ENCODE measurements at regions not wholly inside any gene's neighbourhood (a gene's known extent, or its start where the extent isn't known, plus 50 kb on each side); places are given as distances from the start of the nearest gene placed in this dataset.

DNA sequence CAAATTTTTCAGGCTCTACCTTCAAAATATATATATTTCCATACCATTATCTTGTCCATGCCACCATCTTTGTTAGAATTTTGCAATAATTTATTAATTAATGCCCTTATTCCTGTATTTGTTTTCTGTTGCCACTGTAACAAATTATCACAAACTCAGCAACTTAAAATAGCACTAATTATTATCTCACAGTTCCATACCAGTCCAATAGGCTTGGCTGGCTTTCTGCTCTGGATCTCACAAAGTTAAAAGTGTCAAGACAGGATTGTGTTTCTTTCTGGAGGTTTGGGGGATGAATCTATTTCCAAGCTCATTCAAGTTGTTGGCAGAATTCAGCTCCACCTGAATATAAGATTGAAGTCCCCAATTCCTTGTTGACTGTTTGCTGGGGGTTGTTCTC, 58.6 kb upstream of the SLC38A4 start:
- no peak overlapping the region for H3K4me3 ChIP-seq (ENCODE audit: low read depth, low read length)
- H3K27me3 ChIP-seq (ENCODE audit: control insufficient read depth, insufficient read depth, low read length): no peaks in the 10 kb centered on the region
- no peak overlapping the region for H3K27ac ChIP-seq (ENCODE audit: low read depth, low read length)
- ChIA-PET CTCF (no interaction called here), POLR2A (no interaction called here)
- no peak for DNase-seq (ENCODE audit: low read depth, low spot score)
- TF ChIP-seq, protein P1, sequence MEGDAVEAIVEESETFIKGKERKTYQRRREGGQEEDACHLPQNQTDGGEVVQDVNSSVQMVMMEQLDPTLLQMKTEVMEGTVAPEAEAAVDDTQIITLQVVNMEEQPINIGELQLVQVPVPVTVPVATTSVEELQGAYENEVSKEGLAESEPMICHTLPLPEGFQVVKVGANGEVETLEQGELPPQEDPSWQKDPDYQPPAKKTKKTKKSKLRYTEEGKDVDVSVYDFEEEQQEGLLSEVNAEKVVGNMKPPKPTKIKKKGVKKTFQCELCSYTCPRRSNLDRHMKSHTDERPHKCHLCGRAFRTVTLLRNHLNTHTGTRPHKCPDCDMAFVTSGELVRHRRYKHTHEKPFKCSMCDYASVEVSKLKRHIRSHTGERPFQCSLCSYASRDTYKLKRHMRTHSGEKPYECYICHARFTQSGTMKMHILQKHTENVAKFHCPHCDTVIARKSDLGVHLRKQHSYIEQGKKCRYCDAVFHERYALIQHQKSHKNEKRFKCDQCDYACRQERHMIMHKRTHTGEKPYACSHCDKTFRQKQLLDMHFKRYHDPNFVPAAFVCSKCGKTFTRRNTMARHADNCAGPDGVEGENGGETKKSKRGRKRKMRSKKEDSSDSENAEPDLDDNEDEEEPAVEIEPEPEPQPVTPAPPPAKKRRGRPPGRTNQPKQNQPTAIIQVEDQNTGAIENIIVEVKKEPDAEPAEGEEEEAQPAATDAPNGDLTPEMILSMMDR (IDR thresholded peaks at IDR 0.05; ENCODE audit: low read depth, low read length): no peak
- no peaks in the 10 kb centered on the region for H3K9me3 ChIP-seq (ENCODE audit: control insufficient read depth, insufficient read depth, low read length)

DNA sequence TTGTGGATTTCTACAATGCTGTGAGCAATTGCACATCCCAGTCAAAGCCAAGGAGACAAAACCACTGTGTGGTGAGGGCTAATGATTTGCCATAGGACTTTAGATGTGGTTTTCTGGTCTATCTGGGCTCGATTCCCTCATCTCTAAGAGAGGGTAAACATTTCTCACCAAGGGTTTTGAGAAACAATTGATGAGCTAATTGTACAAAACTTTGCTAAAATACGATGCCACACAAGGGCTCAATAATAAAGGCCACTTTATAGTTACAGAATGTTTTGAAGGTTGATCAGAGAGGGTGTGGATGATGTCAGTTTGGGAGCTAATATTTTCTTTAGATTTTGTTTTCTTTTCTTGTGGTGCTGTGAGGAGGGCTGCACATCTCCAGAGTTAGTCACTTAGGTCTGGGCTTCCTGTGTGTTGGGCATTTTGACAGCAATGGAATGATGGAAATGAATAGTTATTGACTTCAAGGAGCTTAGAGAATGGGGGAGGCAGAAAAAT, 60.8 kb upstream of the SLC38A4 start:
- H3K4me3 ChIP-seq (ENCODE audit: low read depth, low read length): no peak overlapping the region
- H3K27me3 ChIP-seq (ENCODE audit: control insufficient read depth, insufficient read depth, low read length): no peaks in the 10 kb centered on the region
- TF ChIP-seq, protein P1 (IDR thresholded peaks at IDR 0.05; ENCODE audit: low read depth, low read length): no peak
- no peak overlapping the region for H3K27ac ChIP-seq (ENCODE audit: low read depth, low read length)
- no peaks in the 10 kb centered on the region for H3K9me3 ChIP-seq (ENCODE audit: control insufficient read depth, insufficient read depth, low read length)
- ChIA-PET POLR2A (no interaction called here), CTCF (interaction anchor here (1.0 to 1.4 kb wide), 3 partner anchors 8 to 17 kb away, joined by 3 to 4 read pairs (median 4); no protein-coding TSS in a partner anchor)
- no peak for DNase-seq (ENCODE audit: low read depth, low spot score)

DNA sequence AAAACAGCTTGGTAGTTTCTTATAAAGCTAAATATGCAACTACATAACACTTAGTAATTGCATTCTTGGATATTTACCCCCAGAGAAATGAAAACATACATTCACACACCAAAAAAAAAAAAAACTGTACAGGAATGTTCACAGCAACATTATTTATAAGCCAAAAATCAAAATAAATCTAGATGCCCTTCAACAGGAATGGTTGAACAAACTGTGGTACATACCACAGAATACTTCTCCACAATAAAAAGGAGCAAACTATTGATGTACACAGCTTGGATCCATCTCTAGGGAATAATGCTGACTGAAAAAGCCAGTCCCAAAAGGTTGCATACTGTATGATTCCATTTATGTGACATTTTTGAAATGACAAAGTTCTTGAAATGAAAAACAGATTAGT, 62.1 kb upstream of the SLC38A4 start:
- no peaks in the 10 kb centered on the region for H3K27me3 ChIP-seq (ENCODE audit: control insufficient read depth, insufficient read depth, low read length)
- DNase-seq (ENCODE audit: low read depth, low spot score): no peak
- ChIA-PET CTCF (interaction anchor here (1.4 kb wide), 1 partner anchor 12 kb away, joined by 4 read pairs; no protein-coding TSS in a partner anchor), POLR2A (no interaction called here)
- H3K9me3 ChIP-seq (ENCODE audit: control insufficient read depth, insufficient read depth, low read length): no peaks in the 10 kb centered on the region
- TF ChIP-seq, protein P1 (IDR thresholded peaks at IDR 0.05; ENCODE audit: low read depth, low read length): no peak
- no peak overlapping the region for H3K27ac ChIP-seq (ENCODE audit: low read depth, low read length)
- H3K4me3 ChIP-seq (ENCODE audit: low read depth, low read length): no peak overlapping the region

DNA sequence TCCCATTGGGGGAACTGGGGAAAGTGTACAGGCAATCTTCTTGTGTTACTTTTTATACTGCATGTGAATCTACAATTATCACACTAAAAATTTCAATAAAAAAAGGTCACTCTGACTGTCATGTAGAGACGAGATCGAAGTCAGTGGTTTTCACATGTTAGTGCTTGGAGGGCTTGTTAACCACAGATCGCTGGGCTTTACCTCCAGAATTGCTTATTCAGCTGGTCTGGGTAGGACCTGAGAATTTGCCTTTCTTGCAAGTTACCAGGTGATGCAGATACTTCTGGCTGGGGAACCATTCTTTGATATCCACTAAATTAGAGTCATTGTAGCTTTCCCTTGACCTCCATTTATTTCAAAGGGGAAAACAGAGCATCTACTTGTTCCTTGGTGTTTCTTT, 62.8 kb upstream of the SLC38A4 start:
- DNase-seq (ENCODE audit: low read depth, low spot score): no peak
- TF ChIP-seq, protein P1 (IDR thresholded peaks at IDR 0.05; ENCODE audit: low read depth, low read length): no peak
- Histone ChIP-seq H3K4me3 (ENCODE audit: low read depth, low read length) (no peak overlapping the region), H3K27ac (ENCODE audit: low read depth, low read length) (no peak overlapping the region), H3K27me3 (ENCODE audit: control insufficient read depth, insufficient read depth, low read length) (no peaks in the 10 kb centered on the region), H3K9me3 (ENCODE audit: control insufficient read depth, insufficient read depth, low read length) (no peaks in the 10 kb centered on the region)
- ChIA-PET POLR2A (no interaction called here), CTCF (no interaction called here)

DNA sequence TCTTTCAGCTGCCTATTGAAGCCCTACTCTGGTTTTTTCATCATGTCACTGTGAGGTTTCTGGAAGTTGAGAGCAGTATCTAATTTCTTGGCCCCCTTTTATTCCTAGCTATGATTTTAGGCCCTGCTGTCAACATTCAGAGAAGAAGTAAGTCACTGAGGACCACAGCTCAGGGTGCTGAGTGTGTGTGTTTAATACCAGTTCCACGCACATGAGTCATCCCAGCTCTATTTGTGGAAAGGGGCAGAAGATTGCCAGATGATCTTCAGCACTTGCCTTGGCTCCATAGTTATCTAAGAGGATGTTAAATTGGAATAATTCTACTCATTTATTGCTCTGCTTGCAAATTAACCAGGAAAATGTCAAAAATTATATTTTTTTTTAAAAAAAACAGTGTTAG, 65.5 kb upstream of the SLC38A4 start:
- no peak overlapping the region for H3K27ac ChIP-seq (ENCODE audit: low read depth, low read length)
- H3K27me3 ChIP-seq (ENCODE audit: control insufficient read depth, insufficient read depth, low read length): no peaks in the 10 kb centered on the region
- ChIA-PET POLR2A (no interaction called here), CTCF (no interaction called here)
- H3K9me3 ChIP-seq (ENCODE audit: control insufficient read depth, insufficient read depth, low read length): no peaks in the 10 kb centered on the region
- TF ChIP-seq, protein P1 (IDR thresholded peaks at IDR 0.05; ENCODE audit: low read depth, low read length): no peak
- H3K4me3 ChIP-seq (ENCODE audit: low read depth, low read length): no peak overlapping the region
- DNase-seq (ENCODE audit: low read depth, low spot score): no peak
